ENCODE measurements at regions not wholly inside any gene's neighbourhood (a gene's known extent, or its start where the extent isn't known, plus 50 kb on each side); places are given as distances from the start of the nearest gene placed in this dataset.
"Not testable (repeated sequence)": the region's sequence is repeated elsewhere in the genome, so short reads cannot be mapped to it uniquely, and the experiment has no call there.

- no peak for DNase-seq (ENCODE audit: low read depth)
Measured at GRCh38 chr3:198096015-198096414, 136.0 kb downstream of the LMLN start.

GRCh38 chr3:198097048-198097447 lies 137.0 kb downstream of the LMLN start:
- DNase-seq (ENCODE audit: low read depth) = no peak

GRCh38 chr3:198098661-198099081 lies 138.7 kb downstream of the LMLN start:
- not testable (repeated sequence) for DNase-seq (ENCODE audit: low read depth)

- DNase-seq (ENCODE audit: low read depth) = not testable (repeated sequence)
Measured at GRCh38 chr3:198103070-198103469, 143.1 kb downstream of the LMLN start.

- no peak for DNase-seq (ENCODE audit: low read depth)
Measured at GRCh38 chr3:198106265-198106664, 146.2 kb downstream of the LMLN start.

GRCh38 chr3:198107840-198108734 lies 148.1 kb downstream of the LMLN start:
- DNase-seq (ENCODE audit: low read depth) = peak; percentile 5

GRCh38 chr3:198109883-198110282 lies 149.9 kb downstream of the LMLN start:
- no peak for DNase-seq (ENCODE audit: low read depth)

GRCh38 chr3:198112031-198112430 lies 152.0 kb downstream of the LMLN start:
- no peak for DNase-seq (ENCODE audit: low read depth)

- DNase-seq (ENCODE audit: low read depth) = no peak
Measured at GRCh38 chr3:198113206-198114053, 153.4 kb downstream of the LMLN start.

GRCh38 chr3:198114516-198114915 lies 154.5 kb downstream of the LMLN start:
- DNase-seq (ENCODE audit: low read depth) = not testable (repeated sequence)

GRCh38 chr3:198122184-198122583 lies 162.2 kb downstream of the LMLN start:
- DNase-seq (ENCODE audit: low read depth) = not testable (repeated sequence)

GRCh38 chr3:198137038-198137835 lies 177.2 kb downstream of the LMLN start:
- not testable (repeated sequence) for DNase-seq (ENCODE audit: low read depth)

- not testable (repeated sequence) for DNase-seq (ENCODE audit: low read depth)
Measured at GRCh38 chr3:198138205-198138604, 178.2 kb downstream of the LMLN start.

GRCh38 chr3:198139037-198139436 lies 179.0 kb downstream of the LMLN start:
- DNase-seq (ENCODE audit: low read depth) = not testable (repeated sequence)

GRCh38 chr3:198139513-198140167 lies 179.6 kb downstream of the LMLN start:
- not testable (repeated sequence) for DNase-seq (ENCODE audit: low read depth)

GRCh38 chr3:198143300-198144137 lies 183.5 kb downstream of the LMLN start:
- DNase-seq (ENCODE audit: low read depth) = not testable (repeated sequence)

GRCh38 chr3:198145231-198145784 lies 185.3 kb downstream of the LMLN start:
- DNase-seq (ENCODE audit: low read depth) = peak; percentile 66

- peak; percentile 2 for DNase-seq (ENCODE audit: low read depth)
Measured at GRCh38 chr3:198146070-198146469, 186.1 kb downstream of the LMLN start.

- DNase-seq (ENCODE audit: low read depth) = not testable (repeated sequence)
Measured at GRCh38 chr3:198146559-198147164, 186.6 kb downstream of the LMLN start.

Data from LHCN-M2 (cell line).